Neural cell (in vitro differentiated cells): ENCODE measurements at regions not wholly inside any gene's neighbourhood (a gene's known extent, or its start where the extent isn't known, plus 50 kb on each side); places are given as distances from the start of the nearest gene placed in this dataset.

Experiments
- H2AFZ ChIP-seq: fragments of 200-600, 300-800 bp; sonication (generic), shearing (Covaris generic); 2 replicates; pipeline ENCODE4 v1.6.0; 2014; ENCODE audit warnings: low read depth, mild to moderate bottlenecking, antibody characterized with exemption, low read length, moderate library complexity
- H3F3A ChIP-seq: fragments of 200-600 bp; shearing (Covaris generic); 2 replicates; pipeline ENCODE4 v1.6.1; 2016; ENCODE audit warnings: mild to moderate bottlenecking, moderate library complexity, mixed read lengths, antibody characterized with exemption, low read length; ENCODE audit not compliant: insufficient read depth, poor library complexity, severe bottlenecking
- H3K27ac ChIP-seq: fragments of 200-600, 300-800 bp; sonication (generic), shearing (Covaris generic); 2 replicates; pipeline ENCODE4 v1.5.1; 2014; ENCODE audit warnings: mild to moderate bottlenecking, low read length, moderate library complexity
- H3K27me3 ChIP-seq: fragments of 300-800, 200-600 bp; sonication (generic), shearing (Covaris generic); 2 replicates; pipeline ENCODE4 v1.6.0; 2014; ENCODE audit warnings: mild to moderate bottlenecking, low read depth, low read length, moderate library complexity; ENCODE audit not compliant: insufficient read depth
- H3K36me3 ChIP-seq: fragments of 300-800, 200-600 bp; sonication (generic), shearing (Covaris generic); 2 replicates; pipeline ENCODE4 v1.5.1; 2014; ENCODE audit warnings: mild to moderate bottlenecking, antibody characterized with exemption, low read length, moderate library complexity; ENCODE audit not compliant: insufficient read depth
- H3K4me2 ChIP-seq: fragments of 300-800, 200-600 bp; sonication (generic), shearing (Covaris generic); 2 replicates; pipeline ENCODE4 v1.6.0; 2014; ENCODE audit warnings: mild to moderate bottlenecking, low read length
- H3K4me3 ChIP-seq: fragments of 300-800, 200-600 bp; sonication (generic), shearing (Covaris generic); 2 replicates; pipeline ENCODE4 v1.5.1; 2014; ENCODE audit warnings: mild to moderate bottlenecking, low read length, moderate library complexity
- H3K79me2 ChIP-seq: fragments of 200-600 bp; shearing (Covaris generic); replicated peaks from 2 replicates; pipeline ENCODE4 v1.6.0; 2014; ENCODE audit warnings: mild to moderate bottlenecking, low read length, moderate library complexity; ENCODE audit not compliant: insufficient read depth
- H3K9ac ChIP-seq: fragments of 300-800, 200-600 bp; sonication (generic), shearing (Covaris generic); 2 replicates; pipeline ENCODE4 v1.6.1; 2016; ENCODE audit warnings: mild to moderate bottlenecking, low read length, mixed read lengths
- H3K9me2 ChIP-seq: fragments of 200-600 bp; shearing (Covaris generic); 2 replicates; pipeline ENCODE4 v1.6.1; 2016; ENCODE audit warnings: mild to moderate bottlenecking, low read length, mixed read lengths; ENCODE audit not compliant: insufficient read depth
- H3K9me3 ChIP-seq: fragments of 200-600, 300-800 bp; sonication (generic), shearing (Covaris generic); 2 replicates; pipeline ENCODE4 v1.6.1; 2016; ENCODE audit warnings: mild to moderate bottlenecking, mixed run types, low read length, moderate library complexity, mixed read lengths
- H4K20me1 ChIP-seq: fragments of 200-600 bp; shearing (Covaris generic); 2 replicates; pipeline ENCODE4 v1.6.1; 2016; ENCODE audit warnings: mild to moderate bottlenecking, mixed run types; ENCODE audit not compliant: insufficient read depth
- CTCF ChIP-seq: fragments of 450-650 bp; IDR thresholded peaks from 2 replicates; pipeline ENCODE4 v1.5.1; 2014; ENCODE audit warnings: antibody characterized with exemption, mild to moderate bottlenecking, moderate library complexity; ENCODE audit not compliant: poor library complexity, severe bottlenecking
- EP300 ChIP-seq: fragments of 450-650 bp; conservative IDR thresholded peaks from 2 replicates; pipeline ENCODE4 v1.6.1; 2014; ENCODE audit warnings: antibody characterized with exemption, mild to moderate bottlenecking, moderate library complexity; ENCODE audit not compliant: poor library complexity, severe bottlenecking
- EZH2 ChIP-seq: fragments of 200-600, 300-800 bp; shearing (Covaris generic), sonication (generic); IDR thresholded peaks from 2 replicates; pipeline ENCODE4 v1.6.1; 2014; ENCODE audit warnings: antibody characterized with exemption, low read length, borderline replicate concordance, mild to moderate bottlenecking; ENCODE audit not compliant: insufficient read depth, poor library complexity, severe bottlenecking
- MXI1 ChIP-seq: fragments of 450-650 bp; conservative IDR thresholded peaks from 2 replicates; pipeline ENCODE4 v1.6.1; 2014; ENCODE audit warnings: antibody characterized with exemption, mild to moderate bottlenecking; ENCODE audit not compliant: poor library complexity, severe bottlenecking
- POLR2AphosphoS5 ChIP-seq: IDR thresholded peaks from 2 replicates; pipeline ENCODE4 v1.6.1; 2012
- RAD21 ChIP-seq: fragments of 450-650 bp; conservative IDR thresholded peaks from 2 replicates; pipeline ENCODE4 v1.6.1; 2014; ENCODE audit warnings: antibody characterized with exemption, mild to moderate bottlenecking, moderate library complexity
- REST ChIP-seq: IDR thresholded peaks from 2 replicates; pipeline ENCODE4 v1.6.1; 2012; ENCODE audit warnings: borderline replicate concordance
- SMC3 ChIP-seq: fragments of 450-650 bp; conservative IDR thresholded peaks from 2 replicates; pipeline ENCODE4 v1.6.1; 2014; ENCODE audit warnings: antibody characterized with exemption, mild to moderate bottlenecking, moderate library complexity; ENCODE audit not compliant: poor library complexity
- TAF1 ChIP-seq: IDR thresholded peaks from 2 replicates; pipeline ENCODE4 v1.6.1; 2012; ENCODE audit warnings: low read depth

GRCh38 chr2:53582556-53582955 lies 185.0 kb upstream of the CHAC2 start:
- H3K9me2 ChIP-seq, result no peaks in the 10 kb centered on the region
- no peaks in the 10 kb centered on the region for H3K9me3 ChIP-seq
- H4K20me1 ChIP-seq, result no peaks in the 10 kb centered on the region
- no peaks in the 10 kb centered on the region for H3K27me3 ChIP-seq
- no peaks in the 10 kb centered on the region for H3K79me2 ChIP-seq
- H3K36me3 ChIP-seq, result no peaks in the 10 kb centered on the region
- no peak overlapping the region for H3K4me2 ChIP-seq
- H2AFZ ChIP-seq, result no peak overlapping the region
- H3K4me3 ChIP-seq, result no peak overlapping the region
- H3K9ac ChIP-seq, result no peak overlapping the region
- no peaks in the 10 kb centered on the region for H3F3A ChIP-seq
- H3K27ac ChIP-seq, result no peak overlapping the region
- TF ChIP-seq MXI1 (no peak), TAF1 (no peak), EZH2 (no peak), RAD21 (no peak), SMC3 (no peak), EP300 (no peak), CTCF (no peak), POLR2AphosphoS5 (no peak), REST (no peak)

- no peaks in the 10 kb centered on the region for H3K27me3 ChIP-seq
- H2AFZ ChIP-seq, result no peak overlapping the region
- no peaks in the 10 kb centered on the region for H3F3A ChIP-seq
- peak overlapping the region; percentile 16 for H3K4me3 ChIP-seq
- H3K4me2 ChIP-seq, result no peak overlapping the region
- no peak overlapping the region for H3K27ac ChIP-seq
- H3K79me2 ChIP-seq, result no peaks in the 10 kb centered on the region
- no peaks in the 10 kb centered on the region for H3K9me2 ChIP-seq
- H3K36me3 ChIP-seq, result no peaks in the 10 kb centered on the region
- TF ChIP-seq MXI1, result no peak
- no peak for TF ChIP-seq RAD21
- no peak for TF ChIP-seq POLR2AphosphoS5
- no peak for TF ChIP-seq REST
- TF ChIP-seq CTCF, result no peak
- no peak for TF ChIP-seq EZH2
- no peak for TF ChIP-seq SMC3
- TF ChIP-seq TAF1, result no peak
- no peak for TF ChIP-seq EP300
- H4K20me1 ChIP-seq, result no peaks in the 10 kb centered on the region
- no peak overlapping the region for H3K9ac ChIP-seq
- no peaks in the 10 kb centered on the region for H3K9me3 ChIP-seq
Measured at GRCh38 chr2:53576166-53576565, 191.4 kb upstream of the CHAC2 start.
